GM23338 (cell line): ENCODE measurements at regions not wholly inside any gene's neighbourhood (a gene's known extent, or its start where the extent isn't known, plus 50 kb on each side); places are given as distances from the start of the nearest gene placed in this dataset.

Experiments used
- ATAC-seq: fragments of 200-7000 bp; cut with Tn5 transposase; 3 replicates; pipeline ENCODE4 v1.9.1; 2020
- DNase-seq: peaks from one replicate; pipeline ENCODE4 v3.0.0-alpha.2; 2015; ENCODE audit warnings: low spot score
- H2AFZ ChIP-seq: fragments of 200-600 bp; sonication (generic); 2 replicates; pipeline ENCODE4 v1.8.0; 2016; ENCODE audit warnings: antibody characterized with exemption, mild to moderate bottlenecking, moderate library complexity
- H3F3A ChIP-seq: fragments of 200-600 bp; sonication (generic); replicated peaks from 2 replicates; pipeline ENCODE4 v1.8.0; 2017; ENCODE audit warnings: antibody characterized with exemption, mixed run types, low read depth
- H3K27ac ChIP-seq: fragments of 200-600 bp; sonication (generic); 2 replicates; pipeline ENCODE4 v1.6.1; 2016; ENCODE audit warnings: low read depth
- H3K27me3 ChIP-seq: fragments of 200-600 bp; sonication (generic); 2 replicates; pipeline ENCODE4 v1.8.0; 2016; ENCODE audit warnings: mild to moderate bottlenecking, mixed run types, moderate library complexity; ENCODE audit not compliant: insufficient read depth
- H3K36me3 ChIP-seq: fragments of 200-600 bp; sonication (generic); 2 replicates; pipeline ENCODE4 v1.8.0; 2016; ENCODE audit warnings: mild to moderate bottlenecking; ENCODE audit not compliant: insufficient read depth
- H3K4me1 ChIP-seq: fragments of 200-600 bp; sonication (generic); 2 replicates; pipeline ENCODE4 v1.8.0; 2016; ENCODE audit warnings: mild to moderate bottlenecking, moderate library complexity; ENCODE audit not compliant: insufficient read depth
- H3K4me2 ChIP-seq: fragments of 200-600 bp; sonication (generic); 2 replicates; pipeline ENCODE4 v1.7.1; 2017; ENCODE audit warnings: mixed run types
- H3K4me3 ChIP-seq: fragments of 200-600 bp; sonication (generic); 2 replicates; pipeline ENCODE4 v1.6.1; 2016; ENCODE audit warnings: mixed run types
- H3K79me2 ChIP-seq: fragments of 200-600 bp; sonication (generic); replicated peaks from 2 replicates; pipeline ENCODE4 v1.8.0; 2017; ENCODE audit warnings: mild to moderate bottlenecking; ENCODE audit not compliant: insufficient read depth
- H3K9me2 ChIP-seq: fragments of 200-600 bp; sonication (generic); 2 replicates; pipeline ENCODE4 v1.8.0; 2017; ENCODE audit not compliant: insufficient read depth
- H4K20me1 ChIP-seq: fragments of 200-600 bp; sonication (generic); replicated peaks from 2 replicates; pipeline ENCODE4 v1.8.0; 2017; ENCODE audit warnings: mild to moderate bottlenecking; ENCODE audit not compliant: insufficient read depth
- H3K27ac Mint-ChIP-seq: 2 replicates; pipeline ENCODE4 v1.8.0; 2020; ENCODE audit warnings: inconsistent platforms, mild to moderate bottlenecking, moderate library complexity, mixed read lengths
- H3K27me3 Mint-ChIP-seq: 3 replicates; pipeline ENCODE4 v1.8.0; 2022; ENCODE audit warnings: low read depth, mild to moderate bottlenecking, moderate library complexity, mixed read lengths, inconsistent platforms; ENCODE audit not compliant: insufficient read depth, poor library complexity
- H3K36me3 Mint-ChIP-seq: 3 replicates; pipeline ENCODE4 v1.8.0; 2021; ENCODE audit warnings: low read depth, mild to moderate bottlenecking, inconsistent platforms, moderate library complexity, mixed read lengths
- H3K4me1 Mint-ChIP-seq: 3 replicates; pipeline ENCODE4 v1.8.0; 2020; ENCODE audit warnings: mild to moderate bottlenecking, inconsistent platforms, mixed read lengths
- H3K4me3 Mint-ChIP-seq: 3 replicates; pipeline ENCODE4 v1.8.0; 2021; ENCODE audit warnings: moderate library complexity, mild to moderate bottlenecking, inconsistent platforms, mixed read lengths
- H3K9me3 Mint-ChIP-seq: 3 replicates; pipeline ENCODE4 v1.8.0; 2020; ENCODE audit warnings: moderate library complexity, mild to moderate bottlenecking, inconsistent platforms, mixed read lengths
- CREB1 ChIP-seq: fragments of 250-450 bp; sonication (Bioruptor Pico); IDR thresholded peaks from 2 replicates; pipeline ENCODE4 v1.5.0; 2020; ENCODE audit warnings: low read depth, mild to moderate bottlenecking, moderate library complexity
- CTCF ChIP-seq, 2 experiments: fragments of 200-600 bp in 1 of 2; sonication (generic) in 1 of 2; conservative IDR thresholded peaks; 2 replicates each; pipeline versions ENCODE4 v1.5.1 to v1.6.1; 2016 to 2017; ENCODE audit warnings: antibody characterized with exemption in 2 of 2, low read depth in 2 of 2, mild to moderate bottlenecking in 2 of 2, moderate library complexity in 1 of 2
- ETS1 ChIP-seq: IDR thresholded peaks from 2 replicates; pipeline ENCODE4 v1.6.1; 2016; ENCODE audit warnings: antibody characterized with exemption
- EZH2phosphoT487 ChIP-seq: fragments of 200-600 bp; sonication (generic); IDR thresholded peaks from one replicate; pipeline ENCODE4 v1.8.1; 2018; ENCODE audit warnings: antibody characterized with exemption; ENCODE audit not compliant: unreplicated experiment
- JUNB ChIP-seq: IDR thresholded peaks from one replicate; pipeline ENCODE4 v1.6.1; 2016; ENCODE audit warnings: antibody characterized with exemption; ENCODE audit not compliant: unreplicated experiment
- POLR2AphosphoS5 ChIP-seq: IDR thresholded peaks from 2 replicates; pipeline ENCODE4 v1.6.1; 2016; ENCODE audit warnings: antibody characterized with exemption, low read depth
- REST ChIP-seq: IDR thresholded peaks from one replicate; pipeline ENCODE4 v1.6.1; 2018; ENCODE audit warnings: antibody characterized with exemption; ENCODE audit not compliant: unreplicated experiment
- ZNF331 ChIP-seq: fragments of 250-450 bp; sonication (Bioruptor Pico); IDR thresholded peaks from 2 replicates; pipeline ENCODE4 v1.5.0; 2020; ENCODE audit warnings: low read depth, mild to moderate bottlenecking, moderate library complexity
- ZNF462 ChIP-seq: fragments of 250-450 bp; sonication (Bioruptor Pico); IDR thresholded peaks from 2 replicates; pipeline ENCODE4 v1.5.0; 2020; ENCODE audit warnings: mild to moderate bottlenecking, moderate library complexity

- DNase-seq (no peak), ATAC-seq (no peak)
- H3K27ac Mint-ChIP-seq = no peak overlapping the region
- no peaks in the 10 kb centered on the region for H3K9me3 Mint-ChIP-seq
- Histone ChIP-seq H3K36me3 (no peaks in the 10 kb centered on the region), H3K4me2 (no peak overlapping the region), H2AFZ (no peak overlapping the region), H4K20me1 (no peaks in the 10 kb centered on the region), H3K79me2 (no peaks in the 10 kb centered on the region), H3K27me3 (no peaks in the 10 kb centered on the region), H3K27ac (no peak overlapping the region), H3K4me1 (no peaks in the 10 kb centered on the region), H3K4me3 (no peak overlapping the region), H3F3A (no peaks in the 10 kb centered on the region), H3K9me2 (no peaks in the 10 kb centered on the region)
- H3K27me3 Mint-ChIP-seq = peaks cover 3% of the 10 kb centered on the region
- TF ChIP-seq EZH2phosphoT487 = no peak
- no peak for TF ChIP-seq ZNF462 (CRISPR knock-in tag)
- no peak for TF ChIP-seq POLR2AphosphoS5
- TF ChIP-seq ETS1 = no peak
- no peak for TF ChIP-seq ZNF331 (CRISPR knock-in tag)
- no peak for TF ChIP-seq JUNB
- TF ChIP-seq CREB1 = no peak
- TF ChIP-seq CTCF (conservative IDR thresholded peaks at IDR 0.05; ENCODE audit: low read depth in 2 of 2) = no peak
- no peak for TF ChIP-seq REST
- H3K4me1 Mint-ChIP-seq = no peaks in the 10 kb centered on the region
- H3K36me3 Mint-ChIP-seq = no peaks in the 10 kb centered on the region
- H3K4me3 Mint-ChIP-seq = no peak overlapping the region
These were observed 706.1 kb upstream of the CDH18 start for GRCh38 chr5:20694121-20694520.
